ENCODE measurements at regions not wholly inside any gene's neighbourhood (a gene's known extent, or its start where the extent isn't known, plus 50 kb on each side); places are given as distances from the start of the nearest gene placed in this dataset.

DNA sequence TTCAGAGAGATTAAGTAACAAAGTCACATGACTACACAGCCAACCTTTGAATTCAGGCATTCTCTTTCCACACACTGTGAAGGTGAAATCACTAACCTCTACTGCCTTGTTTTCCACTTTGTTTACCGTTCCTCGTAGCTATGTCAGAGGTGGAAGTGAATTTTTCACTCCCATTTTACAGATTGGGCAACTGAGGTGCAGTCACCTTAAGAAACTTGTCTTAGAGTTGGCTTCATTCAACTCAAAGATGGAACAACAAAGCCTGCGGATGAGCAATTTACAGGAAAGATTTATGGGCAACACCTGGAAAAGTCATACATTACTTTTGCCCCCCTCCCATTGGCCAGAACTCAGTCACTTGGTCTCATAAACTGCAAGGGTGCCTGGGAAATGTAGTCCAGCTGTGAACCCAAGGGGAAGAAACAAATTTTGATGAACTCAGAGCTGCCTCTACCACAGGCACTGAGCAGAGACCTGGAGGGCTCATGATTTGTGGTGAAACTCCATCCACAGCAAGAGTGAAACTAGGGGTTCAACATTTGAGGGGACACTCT is 784.6 kb upstream of the EEF2KMT start (continued):
- TF ChIP-seq, protein P1, sequence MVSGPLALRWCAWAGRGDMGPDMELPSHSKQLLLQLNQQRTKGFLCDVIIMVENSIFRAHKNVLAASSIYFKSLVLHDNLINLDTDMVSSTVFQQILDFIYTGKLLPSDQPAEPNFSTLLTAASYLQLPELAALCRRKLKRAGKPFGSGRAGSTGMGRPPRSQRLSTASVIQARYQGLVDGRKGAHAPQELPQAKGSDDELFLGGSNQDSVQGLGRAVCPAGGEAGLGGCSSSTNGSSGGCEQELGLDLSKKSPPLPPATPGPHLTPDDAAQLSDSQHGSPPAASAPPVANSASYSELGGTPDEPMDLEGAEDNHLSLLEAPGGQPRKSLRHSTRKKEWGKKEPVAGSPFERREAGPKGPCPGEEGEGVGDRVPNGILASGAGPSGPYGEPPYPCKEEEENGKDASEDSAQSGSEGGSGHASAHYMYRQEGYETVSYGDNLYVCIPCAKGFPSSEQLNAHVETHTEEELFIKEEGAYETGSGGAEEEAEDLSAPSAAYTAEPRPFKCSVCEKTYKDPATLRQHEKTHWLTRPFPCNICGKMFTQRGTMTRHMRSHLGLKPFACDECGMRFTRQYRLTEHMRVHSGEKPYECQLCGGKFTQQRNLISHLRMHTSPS (CRISPR knock-in tag; IDR thresholded peaks at IDR 0.05; ENCODE audit: low read depth) = no peak
- TF ChIP-seq FUBP1 (CRISPR knock-in tag; IDR thresholded peaks at IDR 0.05; ENCODE audit: borderline replicate concordance) = no peak
- TF ChIP-seq IKZF4 (CRISPR knock-in tag; IDR thresholded peaks at IDR 0.05; ENCODE audit: borderline replicate concordance, low read depth, not compliant biosample characterization) = no peak

DNA sequence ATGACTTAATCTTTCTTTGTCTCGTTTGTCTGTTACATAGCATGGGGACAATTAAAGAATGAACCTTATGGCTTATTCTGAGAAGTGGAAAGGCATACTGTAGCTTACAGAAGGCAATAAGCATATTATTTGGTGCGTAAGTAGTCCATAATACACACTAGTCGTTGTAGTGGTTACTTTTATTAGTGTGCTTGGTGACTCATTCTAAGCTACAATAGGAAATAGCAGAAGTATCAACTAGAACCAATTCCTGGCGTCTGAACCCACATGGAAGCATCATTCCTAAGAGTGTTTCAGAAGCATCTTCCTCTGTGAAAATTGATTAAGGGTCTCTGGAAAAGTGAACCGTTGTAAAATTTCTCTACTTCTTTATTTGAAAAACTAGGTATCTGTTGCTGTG is 777.8 kb upstream of the EEF2KMT start:
- FAIRE-seq = no peak
- no peaks in the 10 kb centered on the region; a peak in 1 of 5 replicates for H3K27me3 ChIP-seq (ENCODE audit: control insufficient read depth in 1 of 2, insufficient read depth in 2 of 2, low read length in 2 of 2)
- BruUV-seq (replicated peaks) = no TSS peak

More for the DNA sequence above, 777.8 kb upstream of the EEF2KMT start:
- Histone ChIP-seq H3K27ac (ENCODE audit: extremely low read length, insufficient read depth, low read length) (no peak overlapping the region), H3K4me1 (ENCODE audit: insufficient read depth, low read length) (no peaks in the 10 kb centered on the region), H3K4me2 (ENCODE audit: low read depth, low read length) (no peak overlapping the region), H3K36me3 (replicated peaks in 1 of 2; ENCODE audit: control insufficient read depth in 1 of 2, insufficient read depth in 2 of 2, low read length in 2 of 2) (no peaks in the 10 kb centered on the region), H3K4me3 (replicated peaks in 1 of 3; ENCODE audit: insufficient read depth in 1 of 3, low read depth in 2 of 3, low read length in 3 of 3) (no peak overlapping the region), H3K9me3 (ENCODE audit: low read length) (no peaks in the 10 kb centered on the region), H3K9ac (ENCODE audit: insufficient read depth, low read depth, low read length) (no peak overlapping the region), H3K79me2 (ENCODE audit: insufficient read depth, low read length) (no peaks in the 10 kb centered on the region), H4K20me1 (ENCODE audit: insufficient read depth, low read length) (no peaks in the 10 kb centered on the region), H2AFZ (ENCODE audit: low read length) (no peak overlapping the region)
- no peak for DNase-seq (ENCODE audit: low spot score)
- ChIA-PET CTCF (ENCODE audit: low intra/inter-chr PET ratio, low total read pairs) (no interaction called here), POLR2A (no interaction called here)
- WGBS (ENCODE audit: low lambda C conversion rate) = 13% methylated on average over 5 of the region's 5 CpGs
- intact Hi-C loops (cut with micrococcal nuclease; ENCODE audit: unreplicated experiment) = no loop called here
- ATAC-seq = no peak
- no peak for TF ChIP-seq KLF15 (CRISPR knock-in tag; IDR thresholded peaks at IDR 0.05; ENCODE audit: borderline replicate concordance)
- no peak for TF ChIP-seq ATRX (CRISPR knock-in tag; IDR thresholded peaks at IDR 0.05; ENCODE audit: borderline replicate concordance)
- no peak for TF ChIP-seq ZNF672 (CRISPR knock-in tag; IDR thresholded peaks at IDR 0.05)
- TF ChIP-seq RBM39 (IDR thresholded peaks at IDR 0.05; ENCODE audit: low read depth, low read length, poor library complexity, severe bottlenecking) = no peak
- no peak for TF ChIP-seq CHD2 (IDR thresholded peaks at IDR 0.05; ENCODE audit: low read depth, low read length)
- TF ChIP-seq REPIN1 (CRISPR knock-in tag; IDR thresholded peaks at IDR 0.05; ENCODE audit: borderline replicate concordance, low read depth) = no peak
- no peak for TF ChIP-seq CC2D1A (CRISPR knock-in tag; IDR thresholded peaks at IDR 0.05)
- in situ Hi-C loops (cut with HindIII; ENCODE audit: extremely low pct_ligation_motif_present, low pct_unique_long_range_greater_than_20kb) = no loop called here

Measured in HepG2 (cell line).